CD4-positive, alpha-beta T cell treated with Interleukin-17A for 4 hours (primary cell): ENCODE measurements at regions not wholly inside any gene's neighbourhood (a gene's known extent, or its start where the extent isn't known, plus 50 kb on each side); places are given as distances from the start of the nearest gene placed in this dataset.

Experiments
- DNase-seq: peaks from one replicate; pipeline ENCODE4 v3.0.0-alpha.2; 2020; ENCODE audit warnings: mixed read lengths

- DNase-seq: peak; percentile 38
Observed at GRCh38 chr4:152109531-152110509, 349.0 kb upstream of the GATB start.

- no peak for DNase-seq
Observed at GRCh38 chr4:152107736-152108500, 347.1 kb upstream of the GATB start.

- DNase-seq: no peak
Observed at GRCh38 chr4:152106781-152107321, 346.0 kb upstream of the GATB start.

- peak; percentile 51 for DNase-seq
Observed at GRCh38 chr4:152106113-152106763, 345.4 kb upstream of the GATB start.

GRCh38 chr4:152104901-152105357, 344.1 kb upstream of the GATB start:
- no peak for DNase-seq

GRCh38 chr4:152104356-152104755, 343.5 kb upstream of the GATB start:
- no peak for DNase-seq

GRCh38 chr4:152103181-152103901, 342.5 kb upstream of the GATB start:
- DNase-seq: no peak

- DNase-seq: no peak
Observed at GRCh38 chr4:152102436-152103000, 341.7 kb upstream of the GATB start.

- no peak for DNase-seq
Observed at GRCh38 chr4:152101556-152102435, 341.0 kb upstream of the GATB start.

GRCh38 chr4:152100379-152101201, 339.8 kb upstream of the GATB start:
- peak; percentile 86 for DNase-seq

- DNase-seq: peak; percentile 54
Observed at GRCh38 chr4:152099981-152100378, 339.2 kb upstream of the GATB start.

GRCh38 chr4:152099555-152099954, 338.7 kb upstream of the GATB start:
- DNase-seq: peak; percentile 47

GRCh38 chr4:152099061-152099425, 338.2 kb upstream of the GATB start:
- no peak for DNase-seq

- DNase-seq: no peak
Observed at GRCh38 chr4:152098365-152099060, 337.7 kb upstream of the GATB start.

GRCh38 chr4:152097371-152097770, 336.6 kb upstream of the GATB start:
- no peak for DNase-seq

- no peak for DNase-seq
Observed at GRCh38 chr4:152095701-152096070, 334.9 kb upstream of the GATB start.

GRCh38 chr4:152094970-152095700, 334.3 kb upstream of the GATB start:
- peak; percentile 54 for DNase-seq

- DNase-seq: no peak
Observed at GRCh38 chr4:152091405-152091804, 330.6 kb upstream of the GATB start.

- peak; percentile 60 for DNase-seq
Observed at GRCh38 chr4:152090543-152090942, 329.7 kb upstream of the GATB start.
